ENCODE measurements at regions not wholly inside any gene's neighbourhood (a gene's known extent, or its start where the extent isn't known, plus 50 kb on each side); places are given as distances from the start of the nearest gene placed in this dataset.
"Not testable (repeated sequence)": the region's sequence is repeated elsewhere in the genome, so short reads cannot be mapped to it uniquely, and the experiment has no call there.

DNA sequence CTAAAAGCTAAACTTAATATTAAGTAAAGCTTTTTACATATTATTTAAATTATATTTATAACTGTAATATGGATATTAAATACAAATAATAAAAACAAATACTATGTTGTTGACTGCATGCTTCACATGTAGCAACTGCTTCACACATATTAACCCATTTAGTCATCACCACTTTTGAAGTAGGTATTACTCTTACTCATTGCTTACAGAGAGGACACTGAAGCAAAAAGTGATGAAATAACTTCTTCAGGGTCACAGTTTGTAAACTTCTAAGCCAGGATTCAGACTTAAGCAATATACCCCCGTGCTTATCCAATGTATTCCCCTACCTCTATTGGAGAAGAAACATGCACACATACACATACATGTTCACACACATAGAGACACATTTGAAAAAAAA lies 166.6 kb downstream of the DKK2 start:
- no peak for DNase-seq

DNA sequence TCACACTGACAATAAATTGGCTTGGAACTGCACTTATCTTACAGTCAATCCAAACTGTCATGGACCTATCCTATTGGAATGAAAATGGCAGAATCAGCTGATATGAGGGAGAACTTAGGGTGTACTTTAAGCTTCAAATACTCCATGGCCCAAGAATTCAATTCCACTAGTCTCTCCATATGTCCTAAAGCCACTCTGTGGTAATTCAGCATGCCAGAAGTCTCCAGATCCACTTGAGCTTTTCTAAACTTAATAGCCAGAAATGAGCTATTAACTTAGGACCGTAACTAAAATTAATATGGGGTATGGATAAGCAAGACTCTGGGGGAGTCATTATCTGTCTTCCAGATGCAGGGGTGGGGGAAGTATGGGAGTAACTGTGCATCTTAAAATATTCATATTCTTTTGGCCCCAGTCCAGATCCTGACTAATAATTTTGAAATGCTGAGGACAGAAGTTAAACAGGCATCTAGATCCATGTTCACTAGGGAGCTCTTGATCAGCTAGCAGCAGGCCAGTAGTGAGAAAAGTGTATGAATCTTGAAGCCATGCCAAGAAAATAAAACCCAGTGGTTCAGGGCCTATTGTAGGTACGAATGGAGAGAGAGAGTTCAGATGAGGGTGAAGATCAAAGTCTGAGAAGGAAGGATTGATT lies 167.6 kb downstream of the DKK2 start:
- no peak for DNase-seq

- DNase-seq = no peak
Measured at GRCh38 chr4:106864231-106864630, 171.9 kb downstream of the DKK2 start.

DNA sequence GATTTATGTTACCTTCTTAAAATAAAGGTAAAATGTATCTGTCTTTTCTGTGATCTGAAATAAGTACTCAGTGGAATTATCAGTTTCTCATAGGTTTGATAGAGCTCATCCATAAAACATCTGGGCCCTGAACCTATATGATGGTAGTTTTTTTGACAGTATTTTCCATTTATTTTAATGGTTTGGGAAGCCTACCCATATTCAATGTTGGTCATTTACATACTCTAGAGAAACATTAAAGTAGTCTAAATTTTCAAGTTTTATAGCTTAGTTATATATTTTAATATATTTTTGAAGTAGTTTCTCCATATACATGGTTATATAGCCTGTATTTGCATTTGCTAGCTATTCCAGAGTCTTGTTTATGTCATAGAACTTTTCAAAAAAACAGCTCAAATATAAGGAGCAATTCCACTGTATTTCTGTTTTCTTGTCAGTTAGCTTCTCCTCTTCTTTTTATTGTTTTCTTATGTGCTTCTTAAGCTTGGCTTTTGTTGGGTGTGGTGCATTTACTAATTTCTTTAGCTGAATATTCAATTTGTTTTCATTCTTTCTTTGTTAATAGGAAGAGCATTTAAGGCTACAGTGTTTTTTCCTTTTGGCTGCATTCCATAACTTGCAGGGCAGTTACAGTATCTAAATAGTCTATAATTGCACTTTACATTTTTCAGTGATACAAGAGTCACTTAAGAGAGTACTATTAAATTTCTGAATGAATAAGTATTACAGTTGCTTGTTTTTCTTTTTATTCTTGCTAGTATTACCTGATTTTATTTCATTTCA lies 181.4 kb downstream of the DKK2 start:
- no peak for DNase-seq

DNA sequence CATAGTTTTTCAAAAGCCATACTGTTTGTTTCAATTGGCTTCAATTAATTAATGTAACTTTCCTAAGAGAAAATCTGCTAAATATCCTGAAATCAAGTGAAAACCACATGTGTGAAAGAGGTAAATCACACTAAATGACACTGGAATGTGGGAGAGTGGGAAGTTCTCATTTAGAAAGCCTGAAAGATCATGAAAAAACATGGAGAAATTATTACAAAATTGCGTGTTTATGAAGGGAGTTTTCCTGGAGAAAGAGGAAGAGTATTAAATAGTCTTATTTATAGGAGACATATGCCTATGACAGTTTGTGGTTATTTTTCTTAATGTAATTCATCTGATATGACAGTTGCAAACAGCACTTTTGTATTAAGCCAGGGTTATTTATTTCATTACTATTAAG lies 183.7 kb downstream of the DKK2 start:
- DNase-seq = no peak

- no peak for DNase-seq
Measured at GRCh38 chr4:106851726-106852125, 184.4 kb downstream of the DKK2 start.

DNA sequence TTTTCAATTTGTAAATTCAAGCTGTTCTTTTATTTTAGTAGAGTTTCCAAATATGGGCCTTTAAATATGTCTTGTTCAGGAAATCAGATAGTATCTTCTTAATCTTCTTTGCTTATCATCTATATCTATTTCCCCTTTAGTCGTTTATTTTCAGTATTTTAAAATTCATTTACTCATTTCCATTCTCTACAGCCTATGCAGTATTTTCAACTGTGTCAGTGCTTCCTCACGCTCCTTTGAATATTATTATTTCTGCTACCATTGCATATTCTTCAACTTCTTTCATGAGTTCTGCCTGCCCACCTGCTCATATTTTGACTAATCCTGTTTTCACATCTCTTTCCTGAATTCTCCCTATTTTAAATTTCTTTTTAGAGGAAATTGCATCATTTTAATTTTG lies 185.4 kb downstream of the DKK2 start:
- DNase-seq = no peak

DNA sequence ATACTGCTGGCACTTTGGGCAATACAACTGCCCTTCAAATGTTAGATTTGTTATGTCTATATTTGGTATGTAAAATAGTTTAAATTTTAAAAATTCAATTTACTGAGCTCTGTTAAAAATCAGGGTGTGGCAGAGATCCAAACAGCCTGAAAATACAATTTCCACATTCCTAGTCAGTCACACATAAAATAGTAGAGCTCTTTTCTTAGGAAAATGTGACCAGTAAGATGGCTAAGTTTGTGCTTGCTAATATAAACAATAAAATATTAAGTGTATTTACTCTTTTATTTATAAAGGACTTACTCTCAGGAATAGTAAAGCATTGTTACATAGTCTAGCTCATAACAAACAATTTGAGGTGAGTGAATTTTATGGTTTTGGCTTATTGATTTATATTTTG lies 200.2 kb downstream of the DKK2 start:
- DNase-seq = no peak

- no peak for DNase-seq
Measured at GRCh38 chr4:106830879-106831278, 205.2 kb downstream of the DKK2 start.

DNA sequence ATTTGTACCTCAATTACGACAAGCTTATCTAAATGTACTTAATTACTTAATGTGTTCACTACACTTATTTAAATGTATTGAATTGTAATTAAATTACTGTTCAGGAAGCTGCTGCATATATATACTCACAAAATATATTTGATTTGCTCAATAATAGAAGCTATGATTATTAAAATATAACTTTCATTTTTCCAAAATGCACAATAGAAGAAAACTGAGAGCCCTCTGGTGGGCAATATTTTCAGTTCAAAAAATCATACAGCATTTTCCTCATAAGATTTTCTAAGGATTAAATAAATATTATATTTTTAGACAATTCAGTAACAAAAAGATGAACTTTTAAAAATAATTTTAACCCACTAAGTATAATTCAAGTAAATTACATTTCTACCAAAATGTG lies 217.3 kb downstream of the DKK2 start:
- DNase-seq = no peak

GRCh38 chr4:106816496-106816895 lies 219.6 kb downstream of the DKK2 start:
- DNase-seq = no peak

DNA sequence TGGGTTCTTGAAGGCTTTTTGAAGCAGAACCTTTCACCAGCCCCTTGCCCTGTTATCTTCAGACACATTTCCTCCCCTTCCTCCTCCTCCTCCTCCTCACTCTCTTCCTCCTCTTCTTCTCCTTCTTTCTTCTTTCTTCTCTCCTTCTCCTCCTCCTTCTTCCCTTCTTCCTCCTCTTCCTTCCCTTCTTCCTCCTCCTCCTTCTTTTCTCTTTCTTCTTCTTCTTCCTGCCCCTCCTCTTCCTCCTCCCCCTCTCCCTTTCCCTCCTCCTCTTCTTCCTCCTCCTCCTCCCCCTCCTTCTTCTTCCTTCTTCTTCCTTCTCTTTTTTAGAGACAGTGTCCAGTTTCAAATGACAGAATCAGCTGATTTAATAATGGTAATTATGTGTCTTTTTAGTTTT lies 226.0 kb downstream of the DKK2 start:
- DNase-seq = no peak

- DNase-seq = peak; percentile 5
Measured at GRCh38 chr4:106809076-106809475, 227.0 kb downstream of the DKK2 start.

DNA sequence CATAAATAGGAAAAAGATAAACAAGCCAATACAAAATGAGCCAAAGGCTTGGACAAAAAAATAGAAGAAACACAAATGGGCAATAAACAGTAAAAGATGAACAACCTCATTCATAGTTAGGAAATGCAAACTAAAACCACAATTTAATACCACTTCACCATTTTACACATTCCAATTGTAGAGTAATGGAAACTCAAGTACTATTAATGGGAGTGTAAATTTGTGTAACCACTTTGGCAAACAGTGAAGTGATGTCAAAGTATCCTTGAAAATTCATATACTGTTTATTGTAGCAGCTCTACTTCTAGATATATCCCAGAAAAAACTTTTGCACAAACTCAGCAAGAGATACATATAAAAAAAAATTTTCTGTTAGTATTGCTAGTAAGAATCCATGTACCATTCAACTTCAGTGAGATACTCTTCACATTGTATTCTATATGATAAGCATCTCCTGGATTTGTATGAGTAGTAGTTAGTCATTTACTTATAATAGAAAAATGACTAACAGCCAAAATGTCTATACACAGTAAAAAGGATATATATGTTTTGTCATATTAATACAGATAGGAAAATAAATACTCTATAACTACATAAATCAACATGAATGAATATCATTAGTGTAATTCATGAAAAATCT lies 229.8 kb downstream of the DKK2 start:
- DNase-seq = peak; percentile 4

- DNase-seq = no peak
Measured at GRCh38 chr4:106803083-106803482, 233.0 kb downstream of the DKK2 start.

GRCh38 chr4:106801386-106801785 lies 234.7 kb downstream of the DKK2 start:
- no peak for DNase-seq

- DNase-seq = no peak
Measured at GRCh38 chr4:106796876-106797275, 239.2 kb downstream of the DKK2 start.

DNA sequence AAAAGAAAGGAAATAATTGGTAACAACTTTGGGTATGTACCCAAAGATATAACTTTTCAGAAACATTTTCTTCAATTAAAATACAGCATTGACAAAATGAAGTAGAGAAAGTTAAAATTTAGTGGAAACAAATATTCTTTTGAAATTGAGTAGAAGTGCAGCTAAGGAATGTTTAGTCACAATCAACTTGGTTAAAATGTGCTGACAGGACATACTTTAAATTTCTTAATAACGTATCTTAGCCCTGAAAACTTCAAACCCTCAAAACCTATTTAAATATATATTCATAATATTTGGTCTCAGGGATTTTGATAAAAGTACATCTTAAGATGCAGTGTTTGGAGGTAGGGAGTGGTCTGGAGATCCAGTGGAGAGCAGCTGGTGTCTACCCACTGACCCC lies 240.8 kb downstream of the DKK2 start:
- no peak for DNase-seq

GRCh38 chr4:106793933-106794332 lies 242.2 kb downstream of the DKK2 start:
- DNase-seq = no peak

DNA sequence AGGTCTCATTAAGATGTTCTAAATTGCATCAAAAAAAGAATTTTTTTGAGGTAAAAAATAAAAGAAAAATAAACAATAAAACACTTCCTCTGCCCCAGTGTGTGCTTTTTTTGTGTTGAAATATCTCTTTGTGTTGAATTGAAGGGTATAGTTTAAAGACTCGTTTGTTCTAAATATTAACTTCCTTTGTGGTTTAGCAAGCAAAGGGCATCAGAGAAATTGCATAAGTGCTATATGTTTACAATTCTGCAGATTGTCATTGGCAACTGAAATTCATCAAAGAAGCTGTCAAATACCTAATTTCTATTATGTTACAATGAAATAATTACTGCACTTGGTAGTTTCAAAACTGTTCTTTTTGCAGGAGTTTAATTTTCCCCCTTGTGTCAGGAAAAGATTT lies 260.5 kb downstream of the DKK2 start:
- DNase-seq = no peak

GRCh38 chr4:106774055-106774454 lies 262.1 kb downstream of the DKK2 start:
- not testable (repeated sequence) for DNase-seq

DNA sequence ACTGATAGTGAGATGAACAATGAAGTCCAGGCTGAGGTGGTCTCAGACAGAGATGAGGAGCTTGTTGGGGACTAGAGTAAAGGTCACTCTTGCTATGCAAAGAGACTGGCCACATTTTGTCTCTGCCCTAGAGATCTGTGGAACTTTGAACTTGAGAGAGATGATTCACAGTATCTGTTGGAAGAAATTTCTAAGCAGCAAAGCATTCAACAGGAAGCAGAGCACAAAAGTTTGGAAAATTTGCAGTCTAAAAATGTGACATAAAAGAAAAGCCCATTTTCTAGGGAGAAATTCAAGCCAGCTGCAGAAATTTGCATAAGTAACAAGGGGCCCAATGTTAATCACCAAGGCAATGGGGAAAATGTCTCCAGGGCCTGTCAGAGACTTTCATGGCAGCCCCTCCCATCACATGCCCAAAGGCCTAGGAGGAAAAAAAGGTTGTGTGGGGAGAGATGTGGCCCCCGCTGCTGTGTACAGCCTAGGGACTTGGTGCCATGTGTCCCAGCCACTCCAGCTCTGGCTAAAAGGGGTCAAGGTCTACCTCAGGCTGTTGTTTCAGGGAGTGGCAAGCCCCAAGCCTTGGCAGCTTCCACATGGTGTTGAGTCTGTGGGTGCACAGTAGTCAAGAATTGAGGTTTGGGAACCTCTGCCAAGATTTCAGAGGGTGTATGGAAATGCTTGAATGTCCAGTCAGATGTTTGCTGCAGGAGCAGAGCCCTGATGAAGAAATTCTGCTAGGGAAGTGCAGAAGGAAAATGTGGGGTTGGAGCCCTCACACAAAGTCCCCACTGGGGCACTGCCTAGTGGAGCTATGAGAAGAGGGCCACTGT lies 262.8 kb downstream of the DKK2 start:
- DNase-seq = no peak

DNA sequence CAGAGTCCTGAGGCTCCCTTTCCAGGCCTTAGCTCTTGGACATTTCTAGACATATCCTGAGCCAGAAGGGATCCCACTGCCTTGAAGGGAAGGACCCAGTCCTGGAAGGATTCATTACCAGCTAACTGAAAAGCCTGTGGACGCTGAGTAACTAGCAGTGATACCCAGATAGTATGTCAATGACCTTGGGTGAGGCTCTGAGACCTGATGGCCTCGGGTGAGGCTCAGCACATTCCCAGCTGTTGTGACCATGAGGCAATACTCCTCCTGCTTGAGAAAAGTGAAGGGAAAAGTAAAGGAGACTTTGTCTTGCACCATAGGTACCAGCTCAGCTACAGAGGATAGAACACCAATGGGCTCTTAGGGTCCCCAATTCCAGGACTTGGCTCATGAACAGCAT lies 268.1 kb downstream of the DKK2 start:
- no peak for DNase-seq
